H1 (cell line): ENCODE measurements at regions not wholly inside any gene's neighbourhood (a gene's known extent, or its start where the extent isn't known, plus 50 kb on each side); places are given as distances from the start of the nearest gene placed in this dataset.

ENCODE experiments used
- CHD2 ChIP-seq: IDR thresholded peaks from 2 replicates; pipeline ENCODE4 v1.6.1; 2012; ENCODE audit warnings: low read length, improper control_type of control experiment
- EZH2 ChIP-seq: fragments of 200-600 bp; sonication (generic); IDR thresholded peaks from 2 replicates; pipeline ENCODE4 v1.7.1; 2012; ENCODE audit warnings: low read depth, mild to moderate bottlenecking, moderate library complexity, low read length, inconsistent platforms; ENCODE audit not compliant: severe bottlenecking
- HDAC2 ChIP-seq, 2 experiments: fragments of 300-600 bp in 1 of 2; sonication (generic) in 1 of 2; IDR thresholded peaks; 2 replicates each; pipeline ENCODE4 v1.6.1; 2011 to 2012; ENCODE audit warnings: low read depth in 2 of 2, low read length in 2 of 2, mild to moderate bottlenecking in 2 of 2, moderate library complexity in 2 of 2, borderline replicate concordance in 1 of 2, inconsistent platforms in 1 of 2
- KDM5A ChIP-seq: fragments of 200-600 bp; IDR thresholded peaks from 2 replicates; pipeline ENCODE4 v1.7.1; 2012; ENCODE audit warnings: mild to moderate bottlenecking, low read length, inconsistent platforms, mixed read lengths
- POLR2A ChIP-seq, 2 experiments: IDR thresholded peaks; 1 replicate in 1 of 2; 2 replicates in 1 of 2; pipeline ENCODE4 v1.6.1; 2011; ENCODE audit warnings: low read depth in 2 of 2, low read length in 2 of 2, mild to moderate bottlenecking in 2 of 2; ENCODE audit errors: control extremely low read depth in 1 of 2
- POLR2AphosphoS5 ChIP-seq: IDR thresholded peaks from 2 replicates; pipeline ENCODE4 v1.6.1; 2011; ENCODE audit warnings: low read depth, low read length
- RBBP5 ChIP-seq: IDR thresholded peaks from 2 replicates; pipeline ENCODE4 v1.7.1; 2012; ENCODE audit warnings: low read depth, mild to moderate bottlenecking, inconsistent platforms, low read length, moderate library complexity, borderline replicate concordance
- RNF2 ChIP-seq: fragments of 200-900, 300-1000 bp; sonication (generic); IDR thresholded peaks from 2 replicates; pipeline ENCODE4 v1.7.1; 2016; ENCODE audit warnings: borderline replicate concordance, low read depth, mild to moderate bottlenecking, antibody characterized with exemption, low read length; ENCODE audit not compliant: poor library complexity, severe bottlenecking; ENCODE audit errors: missing control alignments
- SIN3A ChIP-seq, 2 experiments: IDR thresholded peaks in 1 of 2; conservative IDR thresholded peaks in 1 of 2; 2 replicates each; pipeline ENCODE4 v1.6.1; 2011 to 2012; ENCODE audit warnings: low read length in 2 of 2, improper control_type of control experiment in 1 of 2, low read depth in 1 of 2, mild to moderate bottlenecking in 1 of 2
- TAF1 ChIP-seq: IDR thresholded peaks from 2 replicates; pipeline ENCODE4 v1.6.1; 2011; ENCODE audit warnings: mild to moderate bottlenecking, low read depth, low read length
- TBP ChIP-seq: IDR thresholded peaks from 2 replicates; pipeline ENCODE4 v1.6.1; 2011; ENCODE audit warnings: low read depth, low read length, improper control_type of control experiment
- TEAD4 ChIP-seq: IDR thresholded peaks from 2 replicates; pipeline ENCODE4 v1.6.1; 2012; ENCODE audit warnings: low read depth, low read length, inconsistent platforms, mixed read lengths
- TF ChIP-seq, protein P1 (sequence below), 3 experiments: IDR thresholded peaks; 1 replicate in 2 of 3; 2 replicates in 1 of 3; pipeline versions ENCODE4 v1.5.1 to v1.6.1; 2011; ENCODE audit warnings: low read length in 3 of 3, mild to moderate bottlenecking in 3 of 3, inconsistent platforms in 2 of 3, low read depth in 1 of 3, moderate library complexity in 1 of 3; ENCODE audit not compliant: insufficient read depth in 1 of 3; ENCODE audit errors: control extremely low read depth in 1 of 3
- TF ChIP-seq, protein P2 (sequence below): IDR thresholded peaks from 2 replicates; pipeline ENCODE4 v1.6.1; 2011; ENCODE audit warnings: low read length, improper control_type of control experiment

- TF ChIP-seq POLR2AphosphoS5 = no peak
- TF ChIP-seq CHD2 = no peak
- TF ChIP-seq SIN3A (conservative IDR thresholded peaks at IDR 0.05 in 1 of 2, IDR thresholded peaks at IDR 0.05 in 1 of 2; ENCODE audit: low read depth in 1 of 2, low read length in 2 of 2) = no peak
- TF ChIP-seq EZH2 = no peak
- TF ChIP-seq RBBP5 = no peak
- no peak for TF ChIP-seq KDM5A
- no peak for TF ChIP-seq RNF2
- TF ChIP-seq, protein P1, sequence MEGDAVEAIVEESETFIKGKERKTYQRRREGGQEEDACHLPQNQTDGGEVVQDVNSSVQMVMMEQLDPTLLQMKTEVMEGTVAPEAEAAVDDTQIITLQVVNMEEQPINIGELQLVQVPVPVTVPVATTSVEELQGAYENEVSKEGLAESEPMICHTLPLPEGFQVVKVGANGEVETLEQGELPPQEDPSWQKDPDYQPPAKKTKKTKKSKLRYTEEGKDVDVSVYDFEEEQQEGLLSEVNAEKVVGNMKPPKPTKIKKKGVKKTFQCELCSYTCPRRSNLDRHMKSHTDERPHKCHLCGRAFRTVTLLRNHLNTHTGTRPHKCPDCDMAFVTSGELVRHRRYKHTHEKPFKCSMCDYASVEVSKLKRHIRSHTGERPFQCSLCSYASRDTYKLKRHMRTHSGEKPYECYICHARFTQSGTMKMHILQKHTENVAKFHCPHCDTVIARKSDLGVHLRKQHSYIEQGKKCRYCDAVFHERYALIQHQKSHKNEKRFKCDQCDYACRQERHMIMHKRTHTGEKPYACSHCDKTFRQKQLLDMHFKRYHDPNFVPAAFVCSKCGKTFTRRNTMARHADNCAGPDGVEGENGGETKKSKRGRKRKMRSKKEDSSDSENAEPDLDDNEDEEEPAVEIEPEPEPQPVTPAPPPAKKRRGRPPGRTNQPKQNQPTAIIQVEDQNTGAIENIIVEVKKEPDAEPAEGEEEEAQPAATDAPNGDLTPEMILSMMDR (IDR thresholded peaks at IDR 0.05; ENCODE audit: control extremely low read depth in 1 of 3, insufficient read depth in 1 of 3, low read depth in 1 of 3, low read length in 3 of 3) = no peak
- TF ChIP-seq, protein P2, sequence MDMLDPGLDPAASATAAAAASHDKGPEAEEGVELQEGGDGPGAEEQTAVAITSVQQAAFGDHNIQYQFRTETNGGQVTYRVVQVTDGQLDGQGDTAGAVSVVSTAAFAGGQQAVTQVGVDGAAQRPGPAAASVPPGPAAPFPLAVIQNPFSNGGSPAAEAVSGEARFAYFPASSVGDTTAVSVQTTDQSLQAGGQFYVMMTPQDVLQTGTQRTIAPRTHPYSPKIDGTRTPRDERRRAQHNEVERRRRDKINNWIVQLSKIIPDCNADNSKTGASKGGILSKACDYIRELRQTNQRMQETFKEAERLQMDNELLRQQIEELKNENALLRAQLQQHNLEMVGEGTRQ = no peak
- no peak for TF ChIP-seq HDAC2 (IDR thresholded peaks at IDR 0.05; ENCODE audit: borderline replicate concordance in 1 of 2, low read depth in 2 of 2, low read length in 2 of 2)
- TF ChIP-seq TBP = no peak
- no peak for TF ChIP-seq POLR2A (IDR thresholded peaks at IDR 0.05; ENCODE audit: control extremely low read depth in 1 of 2, low read depth in 2 of 2, low read length in 2 of 2)
- TF ChIP-seq TAF1 = no peak
- no peak for TF ChIP-seq TEAD4
These were observed 577.4 kb downstream of the ACTL7B start for GRCh38 chr9:108278341-108278740.
